ENCODE measurements at regions not wholly inside any gene's neighbourhood (a gene's known extent, or its start where the extent isn't known, plus 50 kb on each side); places are given as distances from the start of the nearest gene placed in this dataset.

DNA sequence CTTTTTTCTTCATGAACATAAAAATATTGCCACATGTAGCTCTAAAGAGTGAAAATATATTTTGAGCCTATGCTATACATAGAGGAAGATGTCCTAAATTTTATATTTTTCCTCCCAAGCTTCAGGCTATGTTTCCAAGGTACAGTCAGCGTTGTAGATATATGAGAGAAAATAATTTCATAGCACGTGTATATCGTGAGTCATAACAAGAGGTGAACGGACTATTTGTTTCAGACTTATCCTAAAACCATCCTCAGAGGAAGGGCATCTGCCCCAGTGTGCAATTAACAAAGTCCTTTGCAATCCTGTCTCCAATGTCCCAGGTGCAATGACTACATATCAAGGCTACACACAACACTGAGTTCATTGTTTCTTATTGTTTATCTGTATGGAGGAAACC, 177.3 kb upstream of the ARRDC4 start:
- no peak for TF ChIP-seq EZH2 (IDR thresholded peaks at IDR 0.05; ENCODE audit: low read length, missing control alignments)
- no peak for TF ChIP-seq CTCF (conservative IDR thresholded peaks at IDR 0.05 in 1 of 2, IDR thresholded peaks at IDR 0.05 in 1 of 2; ENCODE audit: low read depth in 1 of 2, low read length in 2 of 2)

Measured in fibroblast of lung (primary cell).